Erythroblast (primary cell): ENCODE measurements at regions not wholly inside any gene's neighbourhood (a gene's known extent, or its start where the extent isn't known, plus 50 kb on each side); places are given as distances from the start of the nearest gene placed in this dataset.

ENCODE experiments used
- GATA1 ChIP-seq: IDR thresholded peaks from 2 replicates; pipeline ENCODE4 v1.6.1; 2011; ENCODE audit warnings: low read depth, mild to moderate bottlenecking, control low read depth, low read length, moderate library complexity
- POLR2A ChIP-seq: IDR thresholded peaks from 2 replicates; pipeline ENCODE4 v1.6.1; 2011; ENCODE audit warnings: mild to moderate bottlenecking, low read length

- TF ChIP-seq POLR2A = no peak
- TF ChIP-seq GATA1 = no peak
These were observed 210.1 kb downstream of the JCAD start for GRCh38 chr10:29849126-29849833.
